Posterior cingulate gyrus (tissue), 11 donors: ENCODE measurements at regions not wholly inside any gene's neighbourhood (a gene's known extent, or its start where the extent isn't known, plus 50 kb on each side); places are given as distances from the start of the nearest gene placed in this dataset.
"Not testable (repeated sequence)": the region's sequence is repeated elsewhere in the genome, so short reads cannot be mapped to it uniquely, and the experiment has no call there.

Source experiments
- DNase-seq, 10 donors: peaks; one replicate each; pipeline versions ENCODE4 v3.0.0 to v3.0.0-alpha.2; 2020 to 2021; ENCODE audit warnings: mixed read lengths in 3 of 10
- intact Hi-C: fragments of 100-400 bp; cut with DNase I; formaldehyde crosslinking; loops from one replicate; pipeline ENCODE4 v1.15.1; 2023

DNA sequence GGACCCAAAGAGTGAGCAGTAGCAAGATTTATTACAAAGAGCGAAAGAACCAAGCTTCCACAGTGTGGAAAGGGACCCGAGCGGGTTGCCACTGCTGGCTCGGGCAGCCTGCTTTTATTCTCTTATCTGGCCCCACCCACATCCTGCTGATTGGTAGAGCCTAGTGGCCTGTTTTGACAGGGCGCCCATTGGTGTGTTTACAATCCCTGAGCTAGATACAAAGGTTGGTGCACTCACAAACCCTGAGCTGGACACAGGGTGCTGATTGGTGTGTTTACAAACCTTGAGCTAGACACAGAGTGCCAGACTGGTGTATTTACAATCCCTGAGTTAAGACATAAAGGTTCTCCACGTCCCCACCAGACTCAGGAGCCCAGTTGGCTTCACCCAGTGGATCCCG is 676.9 kb downstream of the SI start:
- DNase-seq, intact Hi-C loops: not testable (repeated sequence)

DNA sequence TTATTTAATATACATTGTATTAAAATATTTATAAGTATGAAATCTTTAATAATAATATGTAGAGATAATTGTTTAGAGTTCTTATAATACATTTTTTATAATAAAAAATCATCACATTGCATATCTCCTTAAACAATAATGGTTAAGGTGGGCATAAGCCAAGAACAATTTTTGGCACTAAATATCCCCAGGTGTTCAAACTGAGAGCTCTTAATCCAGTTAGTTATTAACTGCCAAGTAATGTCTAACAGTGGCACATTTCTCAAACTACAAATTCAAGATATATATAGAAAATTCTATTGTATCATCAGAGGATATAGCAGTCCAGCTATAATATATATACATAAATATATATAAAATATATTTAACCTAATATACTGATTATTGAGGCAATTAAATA is 680.8 kb downstream of the SI start:
- intact Hi-C loops: no loop called here
- no peak for DNase-seq

DNA sequence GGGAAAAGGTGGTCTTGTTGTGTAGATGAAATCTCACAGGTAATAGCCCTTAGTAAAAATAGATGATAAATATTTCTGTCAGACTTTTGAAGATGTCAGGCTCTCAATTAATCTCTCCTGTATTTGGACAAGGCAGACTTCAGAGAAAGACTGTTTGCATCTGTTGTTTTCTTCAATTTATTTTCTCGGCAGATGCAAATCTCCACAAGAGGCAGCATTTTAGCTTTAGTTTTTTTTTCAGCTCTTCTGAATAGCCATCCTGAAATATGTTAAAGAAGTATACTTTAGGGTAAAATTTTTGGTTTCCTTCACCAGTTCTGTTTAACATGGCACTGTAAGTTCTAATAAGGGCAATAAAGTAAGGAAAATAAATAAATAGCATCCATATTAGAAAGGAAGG is 685.1 kb downstream of the SI start:
- intact Hi-C loops: no loop called here
- no peak for DNase-seq

DNA sequence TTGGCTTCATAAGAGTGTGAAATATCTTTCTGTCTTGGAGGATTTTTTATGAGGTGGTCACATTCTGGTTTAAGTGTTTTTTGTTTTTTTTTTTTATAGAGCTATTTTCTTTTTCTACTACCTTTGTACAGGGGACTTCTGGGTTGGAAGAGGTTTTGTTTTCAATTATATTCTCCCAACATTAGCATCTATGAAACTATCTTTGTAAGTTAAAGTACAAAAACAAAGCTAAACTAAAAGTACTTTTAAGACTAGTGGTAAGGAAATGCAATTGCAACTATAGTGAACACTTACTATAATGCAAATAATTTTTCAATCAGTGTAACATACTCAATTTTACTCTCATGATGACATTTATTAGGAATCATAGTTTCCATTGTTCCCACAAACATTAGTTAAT is 688.2 kb downstream of the SI start:
- DNase-seq: no peak
- intact Hi-C loops: no loop called here

DNA sequence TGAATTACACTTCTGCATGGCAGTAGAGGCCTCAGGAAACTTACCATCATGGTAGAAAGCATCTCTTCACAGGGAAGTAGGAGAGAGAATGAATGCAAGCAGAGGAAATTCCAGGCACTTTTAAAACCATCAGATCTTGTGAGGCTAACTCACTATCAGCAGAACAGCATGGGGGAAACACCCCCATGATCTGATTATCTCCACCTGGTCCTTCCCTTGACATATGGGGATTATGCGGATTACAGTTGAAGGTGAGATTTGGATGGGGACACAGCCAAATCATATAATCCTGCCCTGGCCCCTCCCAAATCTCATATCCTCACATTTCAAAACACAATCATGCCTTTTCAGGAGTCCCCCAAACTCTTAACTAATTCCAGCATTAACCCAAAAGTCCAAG is 691.1 kb downstream of the SI start:
- no peak for DNase-seq
- intact Hi-C loops: no loop called here

DNA sequence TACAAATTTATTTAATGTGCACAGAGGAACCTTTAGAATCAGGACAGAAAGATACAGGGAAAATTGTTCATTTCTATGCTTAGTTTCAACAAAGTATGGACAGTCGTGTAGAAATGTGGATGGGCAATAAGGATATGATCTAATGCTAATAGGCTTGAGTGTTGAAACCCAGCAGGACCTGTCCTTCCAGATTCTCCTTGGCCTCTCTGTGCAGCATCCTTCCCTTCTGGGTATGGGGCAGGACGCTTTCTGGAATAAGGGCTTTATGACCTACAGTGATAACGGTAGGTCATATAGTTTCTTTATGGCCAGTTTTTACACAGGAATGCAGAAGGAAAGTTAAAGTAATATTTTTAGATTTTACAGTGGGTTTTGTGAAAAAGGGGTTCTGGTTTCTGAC is 698.1 kb downstream of the SI start:
- DNase-seq: no peak
- intact Hi-C loops: no loop called here

DNA sequence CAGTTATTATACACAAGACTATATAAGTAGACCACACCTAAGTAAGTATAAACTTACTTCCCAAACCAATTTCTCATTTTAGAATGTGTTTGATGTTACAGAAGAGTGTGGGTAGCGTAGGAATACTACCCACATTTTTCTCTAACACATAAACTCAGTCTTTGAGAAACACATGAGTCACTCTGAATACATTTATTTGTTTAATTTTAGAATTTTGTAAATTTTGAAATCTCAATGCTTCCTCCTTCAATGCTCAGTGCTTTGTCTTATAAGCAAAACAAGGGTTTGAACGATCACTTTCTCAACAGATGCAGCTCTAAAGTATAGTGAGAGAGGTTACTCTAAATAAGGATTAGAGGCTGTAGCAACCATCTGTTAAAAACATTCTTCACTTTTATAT is 700.8 kb downstream of the SI start:
- intact Hi-C loops: no loop called here

DNA sequence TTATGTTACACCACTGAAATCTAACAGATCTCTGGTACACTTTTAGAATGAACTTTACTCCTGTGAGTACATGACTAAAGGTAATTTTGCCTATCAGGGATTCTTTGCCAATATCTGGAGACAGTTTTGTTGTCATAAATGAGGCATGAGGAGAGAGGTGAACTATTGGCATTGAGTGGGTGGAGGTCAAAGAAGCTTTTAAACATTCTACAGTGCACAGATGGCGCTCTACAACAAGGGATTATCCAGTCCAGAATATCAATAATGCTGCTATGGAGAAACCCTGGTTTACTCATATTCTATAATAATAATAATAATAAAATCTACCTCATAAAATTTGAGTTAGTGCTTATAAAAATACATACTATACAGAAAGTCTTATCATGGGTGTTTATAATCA is 702.3 kb downstream of the SI start:
- DNase-seq: peak in 1 of 10 donors; percentile 1
- intact Hi-C loops: no loop called here

More for the DNA sequence above, 700.8 kb downstream of the SI start:
- DNase-seq: no peak

DNA sequence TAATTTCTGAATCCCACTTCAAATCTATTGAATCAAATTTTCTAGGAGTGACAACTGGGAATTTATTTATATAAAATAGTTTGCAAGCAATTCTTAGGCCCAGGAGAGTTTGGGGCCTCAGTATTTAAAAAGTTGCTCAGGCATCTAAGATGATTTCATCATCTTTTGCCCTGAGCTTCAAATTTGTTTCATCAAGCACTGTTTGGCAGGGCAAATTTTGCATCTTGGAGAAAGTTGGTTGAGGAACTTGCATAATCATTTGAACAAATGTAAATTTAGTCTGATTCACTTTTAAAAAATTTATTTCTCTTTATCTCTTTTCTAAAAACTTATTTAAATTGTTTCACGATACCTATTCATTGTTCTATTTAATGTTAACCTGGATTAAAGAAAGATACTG is 702.8 kb downstream of the SI start:
- DNase-seq: no peak
- intact Hi-C loops: no loop called here

DNA sequence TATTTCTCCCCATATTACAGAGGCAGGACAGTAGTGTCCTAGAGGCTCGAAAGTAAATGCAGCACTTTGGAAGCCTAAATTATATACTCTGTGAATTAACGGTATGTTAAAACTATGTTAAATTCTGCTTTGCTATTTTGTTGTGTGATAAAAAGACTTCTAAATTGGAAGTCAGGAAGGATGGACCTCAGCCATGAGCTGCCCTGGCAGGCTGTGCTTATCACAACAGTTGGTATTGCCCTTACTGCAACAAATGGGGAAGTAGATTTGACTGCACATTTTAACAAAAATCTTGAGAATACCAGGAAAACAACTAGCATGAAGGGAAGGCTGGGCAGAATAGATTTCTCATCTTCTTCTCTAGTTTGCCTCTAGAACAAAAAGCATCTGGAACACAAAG is 706.6 kb downstream of the SI start:
- DNase-seq: peak in 1 of 10 donors; percentile 51
- intact Hi-C loops: no loop called here

DNA sequence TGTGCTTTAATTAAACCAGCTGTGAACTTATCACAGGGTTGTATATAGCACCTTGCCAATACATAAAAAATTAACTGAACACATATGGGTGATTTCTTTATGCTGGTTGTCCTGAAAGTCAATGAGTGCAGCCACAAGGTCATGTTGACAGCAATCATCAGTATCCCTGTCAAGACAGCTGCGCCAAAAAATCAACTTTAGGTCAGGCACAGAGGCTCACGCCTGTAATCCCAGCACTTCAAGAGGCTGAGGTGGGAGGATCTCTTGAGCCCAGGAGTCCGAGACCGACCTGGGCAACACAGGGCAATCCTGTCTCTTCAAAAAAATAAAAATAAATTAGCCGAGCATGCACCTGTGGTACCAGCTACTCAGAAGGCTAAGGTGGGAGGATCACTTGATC is 707.3 kb downstream of the SI start:
- intact Hi-C loops: no loop called here
- peak in 1 of 10 donors; percentile 21 for DNase-seq

DNA sequence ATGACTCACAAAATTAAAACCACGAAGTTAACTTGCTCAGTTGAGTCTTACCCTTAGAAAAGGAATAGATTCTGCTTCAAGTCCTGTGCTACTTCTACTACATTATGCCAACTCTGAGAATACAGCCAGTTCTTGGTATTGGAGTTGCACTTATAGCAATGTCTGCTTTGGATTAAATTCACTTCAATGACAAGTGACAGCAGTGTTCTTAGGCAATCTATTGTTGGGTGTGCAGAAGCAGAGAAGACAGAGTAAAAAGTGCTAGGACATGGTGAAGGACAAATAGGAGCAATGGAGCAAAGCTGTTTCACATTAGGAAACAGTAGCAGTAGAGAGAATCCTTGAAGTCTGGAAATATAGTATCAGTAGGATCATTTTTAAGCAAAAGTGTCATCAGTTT is 713.1 kb downstream of the SI start:
- no peak for DNase-seq
- intact Hi-C loops: no loop called here

DNA sequence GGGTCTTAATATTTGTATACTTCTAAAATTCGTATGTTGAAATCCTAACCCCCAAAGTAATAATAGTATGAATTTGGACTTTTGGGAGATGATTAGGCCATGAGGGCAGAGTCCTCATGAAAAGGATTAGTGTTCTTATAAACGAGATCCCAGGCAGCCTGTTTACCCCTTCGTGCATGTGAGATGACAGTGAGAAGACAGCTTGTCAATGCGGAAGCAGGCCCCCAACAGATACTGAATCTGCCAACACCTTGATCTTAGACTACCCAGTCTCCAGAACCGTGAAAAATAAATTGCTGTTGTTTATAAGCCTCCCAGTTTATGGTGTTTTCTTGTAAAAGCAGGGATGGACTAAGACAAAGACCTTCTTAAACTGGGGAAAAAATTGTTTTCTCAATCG is 714.2 kb downstream of the SI start:
- DNase-seq: no peak
- intact Hi-C loops: no loop called here

DNA sequence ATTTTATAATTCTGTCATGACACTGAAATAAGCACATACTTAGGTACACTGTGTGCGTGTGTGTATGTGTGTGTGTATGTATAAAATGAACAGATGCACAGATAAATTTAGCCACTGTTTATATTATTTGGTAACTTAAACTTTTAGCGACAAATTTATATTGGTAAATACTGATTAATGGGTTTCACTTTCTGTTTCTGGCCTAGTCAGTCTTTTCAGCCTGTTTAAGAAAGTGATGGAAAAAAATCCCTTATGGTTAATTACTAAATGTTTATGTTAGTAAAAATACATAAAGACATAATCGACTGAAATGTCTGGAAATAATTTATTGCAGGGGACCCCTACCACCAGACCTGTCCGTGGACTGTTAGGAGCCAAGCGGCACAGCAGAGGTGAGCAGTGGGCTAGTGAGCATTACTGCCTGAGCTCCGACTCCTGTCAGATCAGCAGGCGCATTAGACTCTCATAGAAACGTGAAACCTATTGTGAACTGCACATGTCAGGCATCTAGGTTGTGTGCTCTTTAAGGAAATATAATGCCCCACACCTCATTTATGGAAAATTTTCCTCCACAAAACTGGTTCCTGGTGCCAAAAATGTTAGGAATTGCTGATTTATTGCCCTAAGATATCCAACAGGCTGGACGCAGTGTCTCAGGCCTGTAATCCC is 717.4 kb downstream of the SI start:
- intact Hi-C loops: no loop called here
- peak in 1 of 10 donors; percentile 33 for DNase-seq

DNA sequence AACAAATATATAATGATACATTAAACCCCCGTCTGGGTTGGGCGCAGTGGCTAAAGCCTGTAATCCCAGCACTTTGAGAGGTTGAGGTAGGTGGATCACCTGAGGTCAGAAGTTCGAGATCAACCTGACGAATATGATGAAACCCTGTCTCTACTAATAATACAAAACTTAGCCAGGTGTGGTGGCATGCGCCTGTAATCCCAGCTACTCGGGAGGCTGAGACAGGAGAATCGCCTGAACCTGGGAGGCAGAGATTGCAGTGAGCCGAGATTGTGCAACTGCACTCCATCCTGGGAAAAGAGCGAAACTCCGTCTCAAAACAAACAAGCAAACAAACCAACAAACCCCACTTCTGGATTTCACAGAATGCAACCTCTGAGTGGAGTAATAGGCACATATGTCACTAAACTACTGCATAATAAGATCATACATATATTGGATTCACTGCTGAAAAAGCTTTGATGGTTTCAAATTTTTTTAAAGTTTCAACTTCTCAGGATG is 718.2 kb downstream of the SI start:
- intact Hi-C loops: no loop called here
- no peak for DNase-seq

DNA sequence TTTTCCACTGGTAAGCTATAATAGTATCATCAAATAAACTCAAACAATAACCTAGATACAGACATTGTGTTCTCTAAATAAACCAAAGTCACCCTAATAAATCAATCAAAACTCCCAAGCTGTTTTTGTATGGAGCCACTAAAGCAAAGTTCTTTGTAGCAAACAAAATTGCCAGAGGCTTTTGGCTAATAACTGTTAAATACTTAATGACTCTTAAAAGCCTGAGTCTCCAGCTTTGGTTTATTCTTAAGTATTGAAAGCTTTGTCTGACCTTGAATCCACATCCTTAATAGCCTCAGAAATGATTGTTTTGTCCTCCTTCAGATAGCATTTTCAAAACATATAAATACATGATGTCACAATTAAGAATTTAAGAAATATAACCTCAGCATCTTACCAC is 725.3 kb downstream of the SI start:
- intact Hi-C loops: no loop called here
- no peak for DNase-seq

DNA sequence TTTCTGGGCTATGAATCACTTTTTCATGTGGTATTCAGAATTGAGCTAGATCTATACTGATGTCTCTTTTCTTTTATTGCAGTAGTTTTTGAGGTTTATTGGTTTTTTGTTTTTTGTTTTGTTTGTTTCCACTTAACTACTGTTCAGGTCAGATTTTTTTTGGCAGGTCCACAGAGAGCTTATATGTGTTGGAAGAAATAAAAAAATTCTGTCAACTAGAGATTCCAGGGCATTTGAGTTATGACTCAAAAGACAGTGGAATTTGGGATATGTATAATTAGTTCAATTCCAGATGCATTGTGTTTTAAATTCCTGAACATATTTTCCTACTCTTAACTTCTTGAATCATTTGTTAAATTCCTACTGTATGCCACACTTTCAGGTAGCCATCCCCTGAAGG is 727.2 kb downstream of the SI start:
- intact Hi-C loops: no loop called here
- DNase-seq: no peak

DNA sequence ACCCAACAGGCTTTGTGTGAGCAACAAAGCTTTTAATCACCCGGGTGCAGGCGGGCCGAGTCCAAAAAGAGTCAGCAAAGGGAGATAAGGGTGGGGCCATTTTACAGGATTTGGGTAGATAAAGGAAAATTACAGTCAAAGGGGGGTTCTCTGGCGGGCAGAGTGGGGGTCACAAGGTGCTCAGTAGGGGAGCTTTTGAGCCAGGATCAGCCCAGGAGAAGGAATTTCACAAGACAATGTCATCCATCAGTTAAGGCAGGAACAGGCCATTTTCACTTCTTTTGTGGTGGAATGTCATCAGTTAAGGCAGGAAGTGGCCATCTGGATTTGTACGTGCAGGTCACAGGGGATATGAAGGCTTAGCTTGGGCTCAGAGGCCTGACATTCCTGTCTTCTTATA is 736.1 kb downstream of the SI start:
- intact Hi-C loops: not testable (repeated sequence)
- DNase-seq: peak in 2 of 10 donors; percentile 41 to 43

DNA sequence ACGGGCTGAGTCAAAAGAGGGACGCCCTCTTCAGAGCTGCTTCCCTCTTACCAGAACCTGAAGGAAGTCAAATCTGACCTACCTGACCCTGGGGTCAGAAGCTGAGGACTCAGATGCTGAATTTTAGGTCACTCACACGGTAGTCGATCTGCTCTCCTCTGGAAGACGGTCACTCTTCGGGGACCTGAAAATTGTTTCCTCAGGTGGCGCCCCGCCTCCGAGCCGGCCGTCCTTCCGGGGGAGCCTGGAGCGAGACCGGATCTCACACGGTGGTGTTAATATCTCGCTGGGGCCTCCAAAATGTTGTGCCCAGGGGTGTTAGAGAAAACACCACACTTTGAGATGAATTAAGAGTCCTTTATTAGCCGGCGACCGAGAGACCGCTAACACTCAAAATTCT is 737.2 kb downstream of the SI start:
- intact Hi-C loops: no loop called here

DNA sequence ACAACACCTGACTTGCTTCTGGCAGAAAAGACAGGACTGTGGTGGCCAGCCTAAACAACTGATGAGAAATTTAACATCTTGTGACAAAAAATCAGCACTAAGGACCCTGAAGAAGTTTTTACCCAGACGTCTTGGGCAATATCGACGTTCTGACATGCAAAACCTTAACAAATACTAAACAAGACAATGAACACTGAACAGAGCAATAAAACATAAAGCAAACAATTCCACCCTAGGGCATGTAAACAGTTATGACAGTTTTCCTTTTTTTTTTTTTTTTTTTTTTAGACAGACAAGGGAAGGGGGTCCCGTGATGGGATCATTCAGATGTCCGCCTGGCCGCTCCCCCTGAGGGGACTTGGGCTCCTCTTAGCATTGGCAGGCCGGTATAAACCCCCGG is 738.0 kb downstream of the SI start:
- intact Hi-C loops: no loop called here
- DNase-seq: peak in 1 of 10 donors; percentile 52

More for the DNA sequence above, 737.2 kb downstream of the SI start:
- peak in 2 of 10 donors; percentile 47 to 49 for DNase-seq

DNA sequence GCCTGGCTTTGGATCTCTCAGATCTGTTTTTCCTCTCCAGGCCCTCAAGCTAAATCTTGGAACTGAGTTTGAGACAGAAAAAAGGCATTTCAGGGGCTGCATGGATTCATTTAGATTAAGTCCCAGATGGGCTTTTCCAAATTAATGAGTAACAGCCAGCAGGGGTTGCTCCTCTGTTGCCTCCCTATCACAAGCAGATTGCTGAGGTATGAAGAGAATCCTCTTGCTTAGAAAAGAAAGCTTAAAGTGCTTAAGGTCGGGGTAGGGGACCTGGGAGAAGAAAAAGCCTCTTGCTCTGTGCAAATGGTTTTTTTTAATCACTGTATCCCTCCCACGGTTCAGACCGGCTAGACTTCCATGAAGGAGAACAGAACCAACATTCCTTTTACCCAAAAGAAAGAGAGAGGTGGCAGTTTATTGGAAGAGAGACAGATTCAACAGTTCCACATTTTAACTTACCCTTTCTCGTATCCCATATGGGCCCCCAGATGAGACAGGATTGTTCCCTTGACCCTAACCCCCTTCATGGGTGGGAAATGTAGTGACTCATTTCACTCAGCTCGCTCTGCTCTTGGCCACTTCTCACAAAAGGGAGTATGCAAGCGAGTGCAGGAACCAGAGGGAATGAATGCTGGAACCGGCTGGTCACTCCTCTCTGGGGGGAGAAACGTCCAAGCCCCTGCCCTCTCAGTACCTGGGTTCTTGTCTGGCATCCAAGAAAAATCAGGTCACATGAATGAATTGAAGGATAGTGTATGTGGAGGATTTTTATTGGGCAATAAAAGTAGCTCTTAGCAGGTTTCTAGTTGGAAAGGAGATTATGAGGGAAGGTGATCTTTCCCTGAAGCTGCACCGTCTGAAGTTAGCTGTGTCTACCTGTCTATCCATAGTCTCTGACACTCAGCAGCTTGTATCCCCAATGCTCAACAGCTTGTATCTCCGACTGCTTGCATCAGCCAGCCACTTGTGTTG is 745.2 kb downstream of the SI start:
- intact Hi-C loops: no loop called here
- peak in 2 of 10 donors; percentile 36 to 51 for DNase-seq

DNA sequence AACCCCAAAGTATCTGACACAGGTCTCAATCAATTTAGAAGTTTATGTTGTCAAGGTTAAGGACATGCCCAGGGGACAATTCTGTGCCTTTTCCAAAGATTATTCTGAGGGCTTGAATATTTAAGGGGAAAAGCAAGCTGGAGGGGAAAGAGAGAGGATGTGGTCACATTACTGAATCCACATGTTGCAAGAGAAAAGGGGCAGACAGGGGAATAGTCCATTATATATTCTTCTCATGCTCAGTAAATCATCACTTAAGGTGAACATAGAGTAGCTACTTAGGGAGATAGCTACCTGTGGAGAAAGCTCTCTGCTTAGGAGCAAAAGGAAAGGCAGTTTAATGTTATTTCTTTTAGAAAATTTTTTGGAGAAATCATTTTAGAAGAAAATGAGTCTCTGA is 751.6 kb downstream of the SI start:
- DNase-seq: no peak
- intact Hi-C loops: no loop called here
